HG03280 (cell line): ENCODE measurements at regions not wholly inside any gene's neighbourhood (a gene's known extent, or its start where the extent isn't known, plus 50 kb on each side); places are given as distances from the start of the nearest gene placed in this dataset.
"Not testable (repeated sequence)": the region's sequence is repeated elsewhere in the genome, so short reads cannot be mapped to it uniquely, and the experiment has no call there.

Source experiments
- ATAC-seq: cut with Tn5 transposase; IDR thresholded peaks from one replicate; pipeline ENCODE4 v1.9.1; 2021; ENCODE audit warnings: mild to moderate bottlenecking, moderate library complexity; ENCODE audit not compliant: unreplicated experiment

GRCh38 chr9:100700689-100701318 lies 122.9 kb downstream of the CAVIN4 start:
- peak; percentile 48 for ATAC-seq

DNA sequence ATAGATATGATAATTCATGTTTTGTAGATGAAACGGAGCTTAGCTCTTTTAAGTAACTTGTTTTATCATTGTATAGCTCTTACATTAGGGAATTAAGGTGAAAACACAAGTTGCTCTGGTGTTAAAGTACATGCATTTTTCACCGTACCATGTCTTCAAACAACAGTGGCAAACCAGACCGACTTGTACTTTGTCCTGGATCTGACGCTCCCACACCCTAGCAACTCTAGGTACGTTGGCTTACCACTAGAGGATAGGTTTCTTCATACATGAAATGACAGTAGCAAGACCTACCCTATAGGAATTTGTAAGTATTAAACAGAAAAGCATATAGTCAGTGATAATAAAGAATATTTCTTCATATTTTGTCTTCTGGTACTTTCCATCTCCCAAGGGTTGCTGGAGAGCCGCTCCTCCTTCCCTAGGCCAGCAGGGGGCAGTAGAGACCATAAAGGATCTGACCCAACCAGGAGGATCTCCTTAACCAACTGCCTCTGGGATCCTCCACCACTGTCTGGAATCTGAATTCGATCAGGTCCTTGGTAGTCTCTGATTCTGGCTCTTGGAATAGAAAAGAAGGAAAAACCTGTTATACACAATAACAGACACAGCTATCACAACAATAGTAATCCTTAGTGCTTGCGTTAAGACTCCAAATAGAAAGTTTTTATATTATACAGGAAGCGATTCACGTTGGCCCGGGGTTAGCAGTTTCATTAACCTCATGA lies 136.7 kb downstream of the CAVIN4 start:
- ATAC-seq, result no peak

- no peak for ATAC-seq
These were observed 137.2 kb downstream of the CAVIN4 start for GRCh38 chr9:100715100-100715380.

DNA sequence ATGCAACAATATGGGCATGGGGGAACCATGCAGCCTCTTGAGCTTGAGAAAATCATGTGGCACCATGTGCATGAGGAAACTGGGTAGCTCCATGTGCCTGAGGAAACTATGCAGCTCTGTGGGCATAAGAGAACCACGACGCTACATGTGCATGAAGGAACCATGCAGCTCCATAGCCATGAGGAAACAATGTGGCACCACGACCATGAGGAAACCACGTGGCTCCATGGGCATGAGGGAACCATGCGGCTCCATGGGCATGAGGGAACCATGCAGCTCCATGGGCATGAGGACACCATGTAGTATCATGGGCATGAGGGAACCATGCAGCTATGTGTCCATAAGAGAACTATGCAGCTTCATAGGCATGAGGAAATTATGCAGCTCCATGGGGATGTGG lies 140.8 kb downstream of the CAVIN4 start:
- ATAC-seq, result no peak

DNA sequence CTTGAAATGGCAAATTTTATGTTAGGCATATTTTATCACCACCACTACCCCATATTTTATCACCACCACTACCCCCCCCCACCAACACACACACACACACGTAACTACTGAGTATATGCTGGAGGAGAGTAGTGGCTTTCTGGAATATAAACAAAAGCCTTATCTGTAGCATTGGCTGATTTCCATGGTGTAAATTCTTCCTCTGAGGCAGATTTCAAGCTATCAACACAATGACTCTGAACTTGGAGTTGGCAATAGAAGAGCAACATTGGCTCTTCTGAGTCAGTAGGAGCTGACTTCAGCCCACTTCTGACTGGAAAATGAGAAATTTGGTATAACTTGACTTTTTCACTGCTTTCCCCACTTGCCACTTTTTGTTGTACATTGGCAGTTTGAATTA lies 143.0 kb downstream of the CAVIN4 start:
- no peak for ATAC-seq

DNA sequence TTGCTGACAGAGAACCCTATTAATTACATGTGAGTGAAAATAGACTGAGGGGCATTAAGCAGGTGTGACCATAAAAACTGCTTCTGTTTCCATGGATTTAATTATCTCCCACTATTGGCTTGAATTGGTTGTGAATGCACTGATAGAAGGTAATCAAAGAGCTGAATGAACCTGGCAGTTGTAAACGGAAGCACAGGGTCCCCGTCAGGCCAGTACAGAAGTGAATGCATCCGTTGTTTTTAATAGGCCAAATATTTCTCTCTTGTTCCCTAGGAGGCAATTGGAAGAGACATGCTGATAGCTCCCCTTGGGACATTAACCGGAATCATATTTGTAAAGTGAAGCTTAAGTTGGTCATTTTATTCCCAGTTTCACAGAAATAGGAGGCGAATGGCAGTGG lies 147.0 kb downstream of the CAVIN4 start:
- ATAC-seq, result no peak

DNA sequence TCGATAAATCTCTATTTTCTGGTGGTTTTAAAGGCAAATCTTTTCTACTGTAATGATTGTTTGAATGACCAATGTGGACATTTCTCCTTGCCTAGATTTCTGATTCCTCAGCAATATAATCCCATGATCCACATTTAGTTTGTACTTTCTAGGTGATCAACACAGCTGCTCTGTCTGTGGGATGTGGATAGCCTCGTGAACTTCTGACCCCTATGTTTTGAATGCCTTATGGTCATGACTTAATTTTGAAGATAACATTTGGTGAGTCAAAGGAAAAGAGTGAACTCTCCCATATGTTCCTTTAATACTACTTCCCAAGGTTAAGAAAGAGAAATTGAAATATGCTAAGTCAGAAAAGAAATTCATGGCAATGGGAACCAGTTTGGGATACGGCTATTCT lies 147.5 kb downstream of the CAVIN4 start:
- ATAC-seq, result no peak

DNA sequence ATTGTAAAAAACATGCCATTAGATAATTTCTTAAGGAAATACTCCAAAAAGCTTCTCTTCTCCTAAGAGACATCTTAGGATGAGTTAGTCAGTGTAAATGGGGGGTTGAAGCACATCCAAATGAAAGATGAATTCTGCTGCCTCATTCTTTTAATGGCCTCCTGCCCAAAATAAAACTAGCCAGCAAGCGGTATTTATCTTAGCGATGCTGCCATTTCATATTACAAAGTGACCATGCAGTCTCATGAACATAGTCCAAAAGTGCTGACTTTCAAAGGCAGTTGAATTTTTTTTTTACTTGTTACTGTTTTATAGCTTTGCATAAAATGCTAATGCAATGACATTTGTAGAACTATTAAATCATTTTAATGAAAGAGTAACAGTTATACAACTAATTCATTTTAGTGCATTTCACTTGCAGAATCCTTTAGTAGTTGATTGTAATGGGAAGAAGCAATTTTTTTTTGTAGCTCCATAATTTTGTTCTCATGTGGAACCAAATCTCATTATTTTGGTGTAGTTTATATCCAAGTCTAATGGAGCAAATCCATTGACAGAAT lies 151.5 kb downstream of the CAVIN4 start:
- no peak for ATAC-seq

DNA sequence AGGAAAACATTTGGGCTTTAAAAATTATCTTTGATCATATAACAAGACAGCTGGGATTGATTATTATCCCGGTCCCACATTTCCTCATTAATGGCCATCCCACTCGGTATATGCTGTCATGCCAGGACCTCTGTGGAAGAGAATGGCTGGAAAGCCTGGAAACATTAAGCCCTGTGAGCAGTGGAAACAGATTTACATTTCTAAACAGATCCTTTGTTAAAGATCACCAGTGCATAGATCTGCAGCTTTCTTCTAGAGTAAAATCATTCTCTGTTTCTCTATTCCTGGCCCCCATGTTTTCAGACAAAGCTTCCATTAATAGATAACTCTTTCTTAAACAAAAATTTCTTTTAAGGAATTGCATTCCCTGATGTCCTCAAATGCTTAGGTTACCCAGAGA lies 152.2 kb downstream of the CAVIN4 start:
- no peak for ATAC-seq

- no peak for ATAC-seq
These were observed 153.2 kb downstream of the CAVIN4 start for GRCh38 chr9:100731038-100731556.

DNA sequence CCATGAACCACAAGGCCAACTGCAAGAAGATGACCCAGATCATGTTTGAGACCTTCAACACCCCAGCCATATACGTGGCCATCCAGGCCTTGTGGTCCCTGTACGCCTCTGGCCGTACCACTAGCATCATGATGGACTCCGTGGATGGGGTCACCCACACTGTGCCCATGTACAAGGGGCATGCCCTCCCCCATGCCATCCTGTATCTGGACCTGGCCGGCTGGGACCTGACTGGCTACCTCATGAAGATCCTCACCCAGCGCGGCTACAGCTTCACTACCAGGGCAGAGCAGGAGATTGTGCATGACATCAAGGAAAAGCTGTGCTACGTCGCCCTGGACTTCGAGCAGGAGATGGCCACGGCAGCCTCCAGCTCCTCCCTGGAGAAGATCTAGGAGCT lies 153.7 kb downstream of the CAVIN4 start:
- no peak for ATAC-seq

GRCh38 chr9:100739208-100739607 lies 161.3 kb downstream of the CAVIN4 start:
- no peak for ATAC-seq

GRCh38 chr9:100739666-100740065 lies 161.8 kb downstream of the CAVIN4 start:
- no peak for ATAC-seq

- ATAC-seq, result not testable (repeated sequence)
These were observed 171.1 kb downstream of the CAVIN4 start for GRCh38 chr9:100748930-100749329.

- no peak for ATAC-seq
These were observed 178.3 kb downstream of the CAVIN4 start for GRCh38 chr9:100756217-100756616.

DNA sequence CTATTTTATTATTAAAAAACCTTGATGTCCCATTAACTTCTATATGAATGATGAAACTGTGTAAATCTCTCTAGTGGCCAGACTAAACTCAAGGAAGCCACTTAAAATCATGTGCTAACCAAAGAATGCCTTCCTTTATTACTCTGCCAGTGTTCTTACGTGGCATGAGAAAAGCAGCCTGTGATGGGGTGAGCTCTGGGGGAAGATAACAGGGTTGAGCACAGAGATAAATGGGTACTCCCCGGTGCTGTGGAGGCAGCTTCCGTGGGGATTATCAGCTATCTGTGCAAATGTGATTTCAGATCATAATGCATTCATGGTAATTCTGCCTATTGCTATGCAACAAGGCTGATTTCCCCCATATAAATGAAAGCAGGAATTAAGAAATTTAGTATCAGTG lies 181.3 kb downstream of the CAVIN4 start:
- ATAC-seq, result no peak

- ATAC-seq, result no peak
These were observed 183.5 kb downstream of the CAVIN4 start for GRCh38 chr9:100761276-100761802.

- ATAC-seq, result no peak
These were observed 196.4 kb downstream of the CAVIN4 start for GRCh38 chr9:100774326-100774725.

DNA sequence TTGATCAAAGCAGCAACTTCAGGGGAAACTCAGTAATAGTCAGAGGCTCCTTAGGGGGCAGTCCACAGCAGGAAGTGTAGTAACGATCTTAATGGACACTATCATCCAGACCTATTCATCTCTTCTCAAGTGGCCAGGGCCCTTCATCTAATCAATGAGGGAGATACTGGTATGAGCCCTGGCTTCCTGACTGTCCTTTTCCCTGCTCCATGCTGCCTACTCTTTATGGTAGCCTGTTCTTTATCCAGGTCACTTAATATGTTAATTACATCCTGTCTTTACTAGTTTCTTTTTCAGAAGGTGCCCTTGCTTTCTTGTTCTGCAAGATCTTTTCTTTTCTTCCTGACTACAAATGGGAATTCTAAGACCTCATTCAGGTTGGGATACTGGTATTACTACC lies 197.1 kb downstream of the CAVIN4 start:
- no peak for ATAC-seq

GRCh38 chr9:100775912-100776311 lies 198.0 kb downstream of the CAVIN4 start:
- no peak for ATAC-seq

DNA sequence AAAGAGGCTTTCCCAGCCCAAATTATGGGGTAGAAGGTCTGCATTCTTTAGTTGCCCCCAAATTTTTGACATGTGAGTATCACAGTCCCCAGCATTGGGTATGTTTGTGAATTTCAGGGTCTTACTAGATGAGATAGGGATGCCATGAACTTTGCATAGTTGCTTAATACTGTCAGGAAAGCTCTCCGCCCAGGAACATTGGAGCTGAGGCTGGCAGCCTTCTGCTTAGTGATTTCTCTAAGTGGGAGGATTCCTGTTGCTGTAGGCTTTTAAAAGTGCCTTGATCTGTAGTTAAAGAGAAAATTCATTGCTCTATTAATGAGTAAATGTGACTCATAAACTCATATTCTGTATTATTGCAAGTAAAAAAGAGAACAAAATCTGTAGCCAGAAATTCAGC lies 206.9 kb downstream of the CAVIN4 start:
- ATAC-seq, result no peak

GRCh38 chr9:100785946-100786345 lies 208.1 kb downstream of the CAVIN4 start:
- no peak for ATAC-seq
